ENCODE measurements at regions not wholly inside any gene's neighbourhood (a gene's known extent, or its start where the extent isn't known, plus 50 kb on each side); places are given as distances from the start of the nearest gene placed in this dataset.
"Not testable (repeated sequence)": the region's sequence is repeated elsewhere in the genome, so short reads cannot be mapped to it uniquely, and the experiment has no call there.

- Histone ChIP-seq H3K4me3 (ENCODE audit: low read length) (no peak overlapping the region), H3K4me1 (ENCODE audit: low read length) (no peaks in the 10 kb centered on the region), H3K79me2 (ENCODE audit: low read length) (no peaks in the 10 kb centered on the region), H3K9me3 (ENCODE audit: insufficient read depth, low read length) (no peaks in the 10 kb centered on the region), H3K36me3 (replicated peaks; ENCODE audit: low read depth, low read length) (no peaks in the 10 kb centered on the region), H3K27ac (ENCODE audit: low read length) (no peak overlapping the region), H3K4me2 (ENCODE audit: low read length) (no peak overlapping the region), H2AFZ (ENCODE audit: low read depth, low read length) (no peak overlapping the region), H3K9ac (ENCODE audit: low read length) (no peak overlapping the region), H4K20me1 (ENCODE audit: insufficient read depth, low read length) (no peaks in the 10 kb centered on the region), H3K27me3 (ENCODE audit: low read depth, low read length) (no peaks in the 10 kb centered on the region)
- no peak for TF ChIP-seq EZH2phosphoT487 (IDR thresholded peaks at IDR 0.05; ENCODE audit: low read depth)
- TF ChIP-seq, protein P1, sequence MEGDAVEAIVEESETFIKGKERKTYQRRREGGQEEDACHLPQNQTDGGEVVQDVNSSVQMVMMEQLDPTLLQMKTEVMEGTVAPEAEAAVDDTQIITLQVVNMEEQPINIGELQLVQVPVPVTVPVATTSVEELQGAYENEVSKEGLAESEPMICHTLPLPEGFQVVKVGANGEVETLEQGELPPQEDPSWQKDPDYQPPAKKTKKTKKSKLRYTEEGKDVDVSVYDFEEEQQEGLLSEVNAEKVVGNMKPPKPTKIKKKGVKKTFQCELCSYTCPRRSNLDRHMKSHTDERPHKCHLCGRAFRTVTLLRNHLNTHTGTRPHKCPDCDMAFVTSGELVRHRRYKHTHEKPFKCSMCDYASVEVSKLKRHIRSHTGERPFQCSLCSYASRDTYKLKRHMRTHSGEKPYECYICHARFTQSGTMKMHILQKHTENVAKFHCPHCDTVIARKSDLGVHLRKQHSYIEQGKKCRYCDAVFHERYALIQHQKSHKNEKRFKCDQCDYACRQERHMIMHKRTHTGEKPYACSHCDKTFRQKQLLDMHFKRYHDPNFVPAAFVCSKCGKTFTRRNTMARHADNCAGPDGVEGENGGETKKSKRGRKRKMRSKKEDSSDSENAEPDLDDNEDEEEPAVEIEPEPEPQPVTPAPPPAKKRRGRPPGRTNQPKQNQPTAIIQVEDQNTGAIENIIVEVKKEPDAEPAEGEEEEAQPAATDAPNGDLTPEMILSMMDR (IDR thresholded peaks at IDR 0.05; ENCODE audit: low read depth, low read length) = no peak
Measured at GRCh38 chr2:128603411-128603924, 284.8 kb upstream of the HS6ST1 start.

DNA sequence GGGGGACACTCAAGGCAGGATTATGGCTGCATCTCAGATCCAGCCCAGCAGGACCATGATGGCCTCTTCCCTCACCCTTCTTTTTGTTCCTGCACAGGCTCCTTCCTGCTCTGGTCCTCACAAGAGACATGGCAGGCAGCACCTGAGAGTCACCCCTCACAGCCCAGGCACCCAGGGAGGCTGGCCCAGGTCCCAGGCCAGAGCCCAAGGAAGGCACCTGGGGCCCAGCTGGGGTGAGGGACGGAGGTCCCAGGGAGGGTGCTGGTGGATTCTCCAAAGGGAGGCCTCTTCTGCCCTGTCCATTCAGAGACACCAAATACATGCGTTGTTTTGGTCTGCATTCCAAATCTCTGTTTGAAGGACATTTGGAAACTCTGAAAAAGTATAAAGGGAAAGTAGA, 285.4 kb upstream of the HS6ST1 start:
- no peaks in the 10 kb centered on the region for H3K79me2 ChIP-seq (ENCODE audit: low read length)
- H3K9me3 ChIP-seq (ENCODE audit: insufficient read depth, low read length) = no peaks in the 10 kb centered on the region
- H3K4me3 ChIP-seq (ENCODE audit: low read length) = no peak overlapping the region
- no peak overlapping the region for H3K4me2 ChIP-seq (ENCODE audit: low read length)
- H4K20me1 ChIP-seq (ENCODE audit: insufficient read depth, low read length) = no peaks in the 10 kb centered on the region
- no peaks in the 10 kb centered on the region for H3K4me1 ChIP-seq (ENCODE audit: low read length)
- H3K9ac ChIP-seq (ENCODE audit: low read length) = no peak overlapping the region
- H3K36me3 ChIP-seq (replicated peaks; ENCODE audit: low read depth, low read length) = no peaks in the 10 kb centered on the region
- no peaks in the 10 kb centered on the region for H3K27me3 ChIP-seq (ENCODE audit: low read depth, low read length)
- H3K27ac ChIP-seq (ENCODE audit: low read length) = no peak overlapping the region
- no peak overlapping the region for H2AFZ ChIP-seq (ENCODE audit: low read depth, low read length)
- TF ChIP-seq, protein P1 (IDR thresholded peaks at IDR 0.05; ENCODE audit: low read depth, low read length) = no peak
- no peak for TF ChIP-seq EZH2phosphoT487 (IDR thresholded peaks at IDR 0.05; ENCODE audit: low read depth)

- not testable (repeated sequence) for H3K36me3 ChIP-seq (replicated peaks; ENCODE audit: low read depth, low read length); H3K9me3 ChIP-seq (ENCODE audit: insufficient read depth, low read length); H3K4me2 ChIP-seq (ENCODE audit: low read length); H3K27me3 ChIP-seq (ENCODE audit: low read depth, low read length); H3K27ac ChIP-seq (ENCODE audit: low read length); H2AFZ ChIP-seq (ENCODE audit: low read depth, low read length); H3K9ac ChIP-seq (ENCODE audit: low read length); H3K4me1 ChIP-seq (ENCODE audit: low read length); H4K20me1 ChIP-seq (ENCODE audit: insufficient read depth, low read length); H3K4me3 ChIP-seq (ENCODE audit: low read length); H3K79me2 ChIP-seq (ENCODE audit: low read length)
Measured at GRCh38 chr2:128604581-128604980, 285.9 kb upstream of the HS6ST1 start.

- Histone ChIP-seq H3K4me1 (ENCODE audit: low read length) (no peaks in the 10 kb centered on the region), H3K4me3 (ENCODE audit: low read length) (no peak overlapping the region), H3K79me2 (ENCODE audit: low read length) (no peaks in the 10 kb centered on the region), H3K27ac (ENCODE audit: low read length) (no peak overlapping the region), H3K9ac (ENCODE audit: low read length) (no peak overlapping the region), H3K4me2 (ENCODE audit: low read length) (no peak overlapping the region), H4K20me1 (ENCODE audit: insufficient read depth, low read length) (no peaks in the 10 kb centered on the region), H3K36me3 (replicated peaks; ENCODE audit: low read depth, low read length) (no peaks in the 10 kb centered on the region), H2AFZ (ENCODE audit: low read depth, low read length) (no peak overlapping the region), H3K9me3 (ENCODE audit: insufficient read depth, low read length) (no peaks in the 10 kb centered on the region), H3K27me3 (ENCODE audit: low read depth, low read length) (no peaks in the 10 kb centered on the region)
- TF ChIP-seq EZH2phosphoT487 (IDR thresholded peaks at IDR 0.05; ENCODE audit: low read depth) = no peak
- TF ChIP-seq, protein P1 (IDR thresholded peaks at IDR 0.05; ENCODE audit: low read depth, low read length) = no peak
Measured at GRCh38 chr2:128605421-128605820, 286.8 kb upstream of the HS6ST1 start.

GRCh38 chr2:128605931-128606330, 287.3 kb upstream of the HS6ST1 start:
- no peaks in the 10 kb centered on the region for H3K9me3 ChIP-seq (ENCODE audit: insufficient read depth, low read length)
- H3K36me3 ChIP-seq (replicated peaks; ENCODE audit: low read depth, low read length) = no peaks in the 10 kb centered on the region
- H3K9ac ChIP-seq (ENCODE audit: low read length) = no peak overlapping the region
- no peaks in the 10 kb centered on the region for H4K20me1 ChIP-seq (ENCODE audit: insufficient read depth, low read length)
- no peaks in the 10 kb centered on the region for H3K27me3 ChIP-seq (ENCODE audit: low read depth, low read length)
- H3K4me2 ChIP-seq (ENCODE audit: low read length) = no peak overlapping the region
- H2AFZ ChIP-seq (ENCODE audit: low read depth, low read length) = no peak overlapping the region
- no peak overlapping the region for H3K4me3 ChIP-seq (ENCODE audit: low read length)
- no peaks in the 10 kb centered on the region for H3K4me1 ChIP-seq (ENCODE audit: low read length)
- no peak overlapping the region for H3K27ac ChIP-seq (ENCODE audit: low read length)
- H3K79me2 ChIP-seq (ENCODE audit: low read length) = no peaks in the 10 kb centered on the region
- TF ChIP-seq, protein P1 (IDR thresholded peaks at IDR 0.05; ENCODE audit: low read depth, low read length) = no peak
- TF ChIP-seq EZH2phosphoT487 (IDR thresholded peaks at IDR 0.05; ENCODE audit: low read depth) = no peak
